CD4-positive, alpha-beta T cell treated with Interleukin-15 for 4 hours (primary cell): ENCODE measurements at regions not wholly inside any gene's neighbourhood (a gene's known extent, or its start where the extent isn't known, plus 50 kb on each side); places are given as distances from the start of the nearest gene placed in this dataset.

Experiments used
- DNase-seq: peaks from one replicate; pipeline ENCODE4 v3.0.0-alpha.2; 2020; ENCODE audit warnings: low spot score

GRCh38 chr15:46251903-46252302 lies 617.1 kb downstream of the SQOR start:
- no peak for DNase-seq

GRCh38 chr15:46258056-46258455 lies 623.2 kb downstream of the SQOR start:
- no peak for DNase-seq

DNA sequence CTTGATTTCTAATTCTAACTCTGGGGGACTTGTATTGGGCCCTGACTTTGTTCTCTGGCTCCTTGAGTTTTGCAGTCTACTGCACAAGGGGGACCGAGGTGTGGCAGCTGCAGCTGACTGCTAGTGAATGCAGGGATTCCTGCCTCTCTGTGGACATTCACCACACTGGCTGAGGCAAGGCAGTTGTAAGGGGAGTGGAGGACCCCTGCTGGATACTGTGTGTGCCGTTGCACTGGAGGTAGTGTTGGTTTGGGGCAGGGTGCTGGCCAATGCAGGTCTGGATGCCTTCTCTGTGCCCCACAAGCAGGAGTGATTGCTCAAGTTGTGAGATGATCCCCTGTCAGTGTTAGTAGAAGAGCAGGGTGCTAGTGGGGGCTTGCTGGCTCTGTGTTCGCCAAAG lies 626.1 kb downstream of the SQOR start:
- no peak for DNase-seq

DNA sequence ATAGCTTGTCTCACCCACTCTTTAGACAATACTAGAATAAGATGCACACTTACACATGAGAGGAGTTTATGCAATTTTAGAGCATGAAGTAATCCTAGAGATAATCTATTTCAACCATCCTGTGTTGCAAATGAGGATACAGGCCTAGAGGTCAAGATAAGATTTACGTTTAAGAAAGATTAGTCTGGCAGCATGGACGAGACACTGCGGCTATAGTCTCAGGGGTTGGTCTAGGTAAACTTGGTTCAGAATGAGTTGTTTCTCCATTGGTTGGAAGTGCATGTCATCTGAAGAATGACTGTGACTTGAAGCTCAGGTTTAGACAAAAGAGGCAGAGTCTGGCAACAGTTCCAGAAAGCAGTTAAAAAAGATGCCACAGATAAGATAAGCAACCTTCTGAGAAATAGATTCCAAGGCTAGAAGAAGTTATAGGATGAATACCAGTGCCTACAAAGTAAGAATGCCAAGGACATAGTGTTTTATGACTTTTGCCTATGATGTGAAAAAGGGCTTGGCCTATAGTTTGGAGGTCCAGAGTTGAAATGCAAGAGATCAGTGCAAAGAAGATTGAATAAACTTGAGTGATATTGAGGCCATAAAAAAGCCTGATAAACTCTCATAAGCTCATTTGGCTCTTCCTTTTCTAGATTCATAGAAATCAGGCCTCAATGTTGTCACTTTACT lies 631.0 kb downstream of the SQOR start:
- DNase-seq, result no peak

DNA sequence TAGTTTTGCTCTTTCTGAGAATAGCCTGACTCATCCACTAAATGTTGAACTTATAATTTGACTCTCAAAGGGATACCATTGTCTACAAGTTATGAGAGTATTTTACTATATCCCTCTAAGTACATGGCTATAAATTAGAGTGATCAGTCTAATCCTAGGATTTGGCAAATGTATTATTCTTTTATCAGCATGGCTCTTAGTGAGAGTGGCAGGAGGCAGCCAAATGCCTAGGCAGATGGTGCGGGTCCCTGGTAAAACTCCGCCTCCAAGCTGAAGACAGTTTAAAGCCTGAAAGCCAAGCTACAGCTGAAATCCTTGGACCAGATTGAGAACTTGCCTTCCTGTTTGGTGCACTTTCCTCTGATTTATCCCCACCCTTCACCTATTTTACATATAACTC lies 631.8 kb downstream of the SQOR start:
- no peak for DNase-seq

GRCh38 chr15:46270481-46271147 lies 635.8 kb downstream of the SQOR start:
- DNase-seq, result no peak

DNA sequence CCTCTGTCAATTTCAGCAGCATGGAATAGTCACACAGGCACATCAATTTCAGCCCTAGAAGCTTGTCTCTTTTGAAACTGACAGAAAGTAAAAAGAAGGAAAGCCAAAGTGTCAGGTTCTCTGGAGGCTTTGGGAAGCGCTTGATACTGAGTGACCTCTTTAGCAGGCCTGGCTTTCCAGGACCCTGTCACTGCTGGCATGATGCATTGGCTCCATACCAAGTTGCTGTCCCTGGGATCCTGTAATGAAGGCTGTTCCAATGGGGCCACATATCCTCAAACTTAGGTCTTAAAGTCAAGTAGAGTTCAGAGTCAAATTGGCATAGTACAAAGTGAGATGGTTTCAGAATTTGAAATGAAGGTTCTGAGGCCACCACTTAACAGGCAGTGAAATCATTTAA lies 640.9 kb downstream of the SQOR start:
- DNase-seq, result no peak

- DNase-seq, result no peak
Measured at GRCh38 chr15:46277451-46277850, 642.6 kb downstream of the SQOR start.

GRCh38 chr15:46278062-46278461 lies 643.2 kb downstream of the SQOR start:
- DNase-seq, result no peak

DNA sequence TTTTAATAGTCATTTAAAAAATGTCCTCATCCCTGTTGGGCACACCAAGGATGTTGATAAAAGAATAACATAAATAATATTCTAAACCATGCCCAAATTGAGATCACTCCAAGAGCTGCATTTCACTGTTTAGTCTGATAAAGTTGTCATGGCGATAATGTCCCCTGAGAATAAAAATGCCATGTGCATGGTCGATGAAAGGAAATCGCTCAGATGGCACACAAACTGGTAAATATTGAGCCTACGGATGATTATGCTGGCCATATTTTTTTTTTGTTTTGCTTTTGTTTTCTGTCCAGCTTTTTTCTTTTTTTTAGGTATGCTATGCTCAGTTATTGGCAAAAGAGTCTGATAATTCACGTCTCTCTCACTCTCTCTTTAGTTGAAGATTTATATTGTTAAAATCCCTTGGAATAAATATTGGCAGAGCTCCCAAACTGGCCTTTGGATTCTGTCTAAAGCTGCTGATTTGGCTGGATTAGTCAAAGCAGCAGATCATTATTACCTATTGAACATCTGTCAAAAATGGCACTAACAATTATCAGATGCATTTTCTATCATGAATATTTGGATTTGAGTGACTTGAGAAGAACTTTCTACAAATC lies 643.8 kb downstream of the SQOR start:
- no peak for DNase-seq

DNA sequence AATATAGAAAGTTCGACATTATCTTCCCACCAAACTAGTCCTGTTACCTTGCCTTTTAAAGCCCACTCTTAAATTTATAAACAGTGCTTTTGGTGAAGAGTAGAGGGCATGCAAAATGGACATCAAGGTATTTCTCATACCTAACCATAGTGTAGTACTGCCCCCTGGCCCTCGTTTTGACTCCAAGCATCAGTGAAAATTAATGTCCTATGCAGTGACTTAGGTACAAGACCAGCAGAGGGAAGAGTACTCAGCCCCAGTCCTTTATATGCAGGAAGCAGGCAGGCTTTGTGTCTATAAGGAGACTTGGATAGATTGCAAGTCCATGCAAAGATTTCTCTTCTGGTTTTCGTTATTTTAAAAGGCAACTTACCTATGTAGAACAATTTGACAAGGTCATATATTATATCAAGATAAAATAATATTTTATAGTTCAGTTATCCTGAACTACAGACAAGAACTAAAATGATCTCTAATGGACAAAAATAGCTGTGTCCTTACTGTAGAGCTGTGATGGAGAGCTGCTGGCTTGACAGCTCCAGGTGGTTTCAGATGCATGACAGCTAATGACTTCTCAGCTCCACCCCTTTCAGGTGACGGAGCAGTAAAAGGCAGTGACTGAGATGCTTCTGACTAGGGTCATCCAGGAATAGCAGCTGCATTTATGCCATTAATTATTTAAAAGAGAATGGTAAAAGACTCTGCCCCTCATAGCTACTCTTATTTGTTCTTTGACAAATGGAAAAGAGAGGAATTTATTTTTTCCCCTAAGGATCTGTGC lies 646.1 kb downstream of the SQOR start:
- DNase-seq, result no peak

DNA sequence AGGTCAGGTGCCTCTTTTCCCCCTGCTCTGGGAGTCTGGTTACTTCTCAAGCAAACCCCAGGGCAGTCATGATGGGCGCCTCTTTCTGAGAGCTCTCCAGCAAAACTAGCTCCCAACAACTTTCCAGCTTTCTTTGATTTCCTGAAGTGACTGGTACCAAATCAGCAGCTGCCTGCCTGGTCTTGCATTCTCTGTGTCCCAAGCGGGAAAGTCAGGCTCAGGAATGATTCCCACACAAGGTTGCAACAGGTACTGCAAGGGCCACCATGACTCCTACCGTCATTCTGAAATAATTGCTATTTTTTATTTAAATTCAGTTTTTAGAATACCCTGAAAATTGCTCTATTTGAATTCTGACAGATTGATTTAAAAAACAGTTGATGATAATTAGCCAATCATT lies 658.7 kb downstream of the SQOR start:
- DNase-seq, result no peak

GRCh38 chr15:46296002-46296401 lies 661.2 kb downstream of the SQOR start:
- DNase-seq, result no peak

- no peak for DNase-seq
Measured at GRCh38 chr15:46296797-46297196, 662.0 kb downstream of the SQOR start.

DNA sequence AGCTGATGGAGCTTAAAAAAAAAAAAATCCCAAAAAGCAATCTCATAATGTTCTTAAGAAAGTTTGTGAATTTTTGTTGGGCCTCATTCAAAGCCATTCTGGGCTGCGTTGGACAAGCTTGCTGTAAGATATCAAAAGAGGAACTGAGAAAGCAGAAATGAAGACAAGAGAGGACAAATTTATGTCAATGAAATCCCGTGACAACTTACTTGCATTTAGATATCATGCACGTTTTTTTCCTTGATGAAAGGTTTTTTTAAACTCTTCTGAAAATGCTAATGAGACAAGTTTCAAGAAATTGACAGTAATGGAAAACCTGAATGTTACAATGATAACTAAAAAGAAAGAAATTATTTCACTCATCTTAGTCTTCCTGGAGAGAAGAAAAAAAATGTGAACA lies 662.9 kb downstream of the SQOR start:
- no peak for DNase-seq

DNA sequence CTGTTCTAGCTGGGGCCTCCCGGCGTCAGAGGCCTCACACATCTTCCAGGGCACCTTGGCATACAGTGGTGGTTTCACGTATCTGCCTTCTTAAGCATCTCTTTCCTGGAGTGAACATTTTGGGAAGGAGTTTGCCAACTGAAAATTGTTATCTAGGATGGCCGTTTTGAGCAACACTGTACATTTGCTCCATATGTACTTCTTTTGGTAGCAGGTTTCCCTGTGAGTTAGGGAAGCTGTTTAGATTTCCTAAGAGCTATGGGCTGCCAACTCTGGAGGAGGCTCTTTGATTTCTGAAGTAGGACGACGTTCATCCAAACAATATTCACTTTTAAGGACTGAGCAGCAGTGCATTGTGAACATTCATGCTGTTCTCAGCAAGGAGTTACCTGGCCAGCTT lies 665.9 kb downstream of the SQOR start:
- no peak for DNase-seq

DNA sequence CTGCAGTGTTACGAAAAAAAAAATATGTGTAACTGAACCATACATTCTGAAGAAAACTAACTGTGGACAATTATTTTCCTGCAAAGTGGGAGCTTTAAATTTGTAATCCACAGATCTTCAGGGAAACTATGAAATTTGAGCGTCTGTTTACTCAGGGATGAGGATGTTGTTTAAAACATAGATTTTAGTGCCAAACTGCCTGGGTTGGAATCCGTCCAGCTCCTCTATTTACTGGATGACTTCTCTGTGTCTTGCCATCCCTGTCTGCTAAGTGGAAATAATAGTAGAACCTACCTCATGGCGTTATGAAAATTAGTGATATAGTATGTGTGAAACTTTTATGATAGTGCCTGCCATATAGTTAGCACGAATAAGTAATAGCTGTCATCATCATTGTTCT lies 666.5 kb downstream of the SQOR start:
- DNase-seq, result no peak

GRCh38 chr15:46301826-46302225 lies 667.0 kb downstream of the SQOR start:
- no peak for DNase-seq

GRCh38 chr15:46304321-46304720 lies 669.5 kb downstream of the SQOR start:
- DNase-seq, result no peak

- DNase-seq, result no peak
Measured at GRCh38 chr15:46307746-46308145, 672.9 kb downstream of the SQOR start.

- no peak for DNase-seq
Measured at GRCh38 chr15:46309914-46310313, 675.1 kb downstream of the SQOR start.

- DNase-seq, result peak; percentile 35
Measured at GRCh38 chr15:46312133-46312740, 677.4 kb downstream of the SQOR start.
